ENCODE measurements at regions not wholly inside any gene's neighbourhood (a gene's known extent, or its start where the extent isn't known, plus 50 kb on each side); places are given as distances from the start of the nearest gene placed in this dataset.

DNA sequence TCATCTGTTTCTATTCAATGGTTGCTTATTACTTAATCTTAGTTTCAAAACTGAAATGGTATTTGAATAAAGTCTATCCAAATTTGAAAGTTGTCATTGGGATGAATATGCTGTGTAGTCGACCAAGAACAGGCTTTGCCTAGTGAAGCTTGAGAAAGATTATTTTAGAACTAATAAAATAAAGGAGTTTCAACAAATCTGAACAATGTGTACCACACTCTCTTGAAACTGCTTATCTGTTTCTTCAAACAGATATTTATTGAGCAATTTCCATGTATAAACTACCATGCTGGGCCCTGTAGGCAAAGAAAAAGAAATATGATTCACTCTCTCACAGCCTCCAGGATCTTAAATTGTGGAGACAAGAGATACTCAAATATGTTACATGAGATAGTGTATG, 174.4 kb downstream of the OGFRL1 start:
- TF ChIP-seq YY2 (tag by site-specific recombination; IDR thresholded peaks at IDR 0.05) (no peak), ZNF302 (tag by site-specific recombination; IDR thresholded peaks at IDR 0.05; ENCODE audit: low read depth) (no peak), ZNF16 (tag by site-specific recombination; IDR thresholded peaks at IDR 0.05; ENCODE audit: low read depth) (no peak), ZNF530 (tag by site-specific recombination; IDR thresholded peaks at IDR 0.05; ENCODE audit: low read depth) (no peak), ZNF629 (tag by site-specific recombination; IDR thresholded peaks at IDR 0.05) (no peak), ZNF707 (tag by site-specific recombination; IDR thresholded peaks at IDR 0.05) (no peak)
- TF ChIP-seq, protein P1, sequence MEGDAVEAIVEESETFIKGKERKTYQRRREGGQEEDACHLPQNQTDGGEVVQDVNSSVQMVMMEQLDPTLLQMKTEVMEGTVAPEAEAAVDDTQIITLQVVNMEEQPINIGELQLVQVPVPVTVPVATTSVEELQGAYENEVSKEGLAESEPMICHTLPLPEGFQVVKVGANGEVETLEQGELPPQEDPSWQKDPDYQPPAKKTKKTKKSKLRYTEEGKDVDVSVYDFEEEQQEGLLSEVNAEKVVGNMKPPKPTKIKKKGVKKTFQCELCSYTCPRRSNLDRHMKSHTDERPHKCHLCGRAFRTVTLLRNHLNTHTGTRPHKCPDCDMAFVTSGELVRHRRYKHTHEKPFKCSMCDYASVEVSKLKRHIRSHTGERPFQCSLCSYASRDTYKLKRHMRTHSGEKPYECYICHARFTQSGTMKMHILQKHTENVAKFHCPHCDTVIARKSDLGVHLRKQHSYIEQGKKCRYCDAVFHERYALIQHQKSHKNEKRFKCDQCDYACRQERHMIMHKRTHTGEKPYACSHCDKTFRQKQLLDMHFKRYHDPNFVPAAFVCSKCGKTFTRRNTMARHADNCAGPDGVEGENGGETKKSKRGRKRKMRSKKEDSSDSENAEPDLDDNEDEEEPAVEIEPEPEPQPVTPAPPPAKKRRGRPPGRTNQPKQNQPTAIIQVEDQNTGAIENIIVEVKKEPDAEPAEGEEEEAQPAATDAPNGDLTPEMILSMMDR (tag by site-specific recombination; IDR thresholded peaks at IDR 0.05): no peak
